ENCODE measurements at regions not wholly inside any gene's neighbourhood (a gene's known extent, or its start where the extent isn't known, plus 50 kb on each side); places are given as distances from the start of the nearest gene placed in this dataset.

GRCh38 chr11:32333320-32333991 lies 101.9 kb downstream of the WT1 start:
- peak; percentile 43 for DNase-seq (ENCODE audit: low spot score)
- peak; percentile 40 for TF ChIP-seq CTCF (IDR thresholded peaks at IDR 0.05; ENCODE audit: extremely low read depth, insufficient read depth, missing control alignments)
- in situ Hi-C loops (cut with MboI; ENCODE audit: low pct_unique_long_range_greater_than_20kb, low sequenced_read_pairs, unreplicated experiment): no loop called here

GRCh38 chr11:32334822-32335221 lies 100.5 kb downstream of the WT1 start:
- in situ Hi-C loops (cut with MboI; ENCODE audit: low pct_unique_long_range_greater_than_20kb, low sequenced_read_pairs, unreplicated experiment): no loop called here
- TF ChIP-seq CTCF (IDR thresholded peaks at IDR 0.05; ENCODE audit: extremely low read depth, insufficient read depth, missing control alignments): peak; percentile 34
- DNase-seq (ENCODE audit: low spot score): no peak

Data from GM13977 (cell line).